Endothelial cell of umbilical vein (primary cell): ENCODE measurements at regions not wholly inside any gene's neighbourhood (a gene's known extent, or its start where the extent isn't known, plus 50 kb on each side); places are given as distances from the start of the nearest gene placed in this dataset.

Experiments used
- EZH2 ChIP-seq: IDR thresholded peaks from 2 replicates; pipeline ENCODE4 v1.6.1; 2012; ENCODE audit warnings: borderline replicate concordance, low read depth, mild to moderate bottlenecking, moderate library complexity, low read length, inconsistent platforms; ENCODE audit not compliant: severe bottlenecking
- FOS ChIP-seq: IDR thresholded peaks from 2 replicates; pipeline ENCODE4 v1.6.1; 2011; ENCODE audit warnings: mild to moderate bottlenecking, low read length, moderate library complexity, borderline replicate concordance; ENCODE audit not compliant: insufficient read depth
- GATA2 ChIP-seq: IDR thresholded peaks from 2 replicates; pipeline ENCODE4 v1.7.0; 2011; ENCODE audit warnings: low read depth, mild to moderate bottlenecking, moderate library complexity, mixed read lengths, low read length; ENCODE audit not compliant: insufficient read length, insufficient read depth
- POLR2A ChIP-seq: IDR thresholded peaks from 2 replicates; pipeline ENCODE4 v1.6.1; 2012; ENCODE audit warnings: low read depth, mild to moderate bottlenecking, control low read depth, low read length
- POLR2AphosphoS5 ChIP-seq: IDR thresholded peaks from 2 replicates; pipeline ENCODE4 v1.6.1; 2012; ENCODE audit warnings: low read depth, mild to moderate bottlenecking, control low read depth, low read length, moderate library complexity; ENCODE audit not compliant: insufficient read depth
- TF ChIP-seq, protein P1 (sequence below), 2 donors: IDR thresholded peaks; 1 replicate in 1 of 2; 2 replicates in 1 of 2; pipeline ENCODE4 v1.5.1; 2011; ENCODE audit warnings: low read length in 2 of 2, mild to moderate bottlenecking in 2 of 2, moderate library complexity in 2 of 2, control low read depth in 1 of 2, inconsistent platforms in 1 of 2, low read depth in 1 of 2; ENCODE audit not compliant: insufficient read depth in 1 of 2; ENCODE audit errors: extremely low read depth in 1 of 2
- TF ChIP-seq, protein P2 (sequence below): IDR thresholded peaks from 2 replicates; pipeline ENCODE4 v1.6.1; 2011; ENCODE audit not compliant: insufficient read depth, insufficient read length

DNA sequence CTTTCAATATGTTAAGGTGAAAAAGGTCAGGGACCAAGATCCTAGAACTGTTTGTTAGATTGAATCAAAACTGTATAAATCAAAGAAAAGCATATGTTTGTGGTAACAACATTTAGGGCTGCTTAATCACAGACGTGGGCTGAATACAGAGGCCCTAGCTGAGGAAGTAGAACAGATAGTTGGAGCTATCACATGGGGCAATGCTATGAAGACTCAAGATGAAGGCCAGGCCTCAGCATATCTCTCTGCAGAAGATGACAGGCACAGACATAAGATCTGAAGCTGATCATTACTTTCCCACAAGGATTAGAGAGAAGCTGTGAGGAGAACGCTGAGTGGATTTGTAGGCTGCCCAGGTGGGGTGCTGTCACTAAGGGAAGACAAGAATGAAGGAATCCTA, 158.6 kb upstream of the CARD18 start:
- TF ChIP-seq, protein P1, sequence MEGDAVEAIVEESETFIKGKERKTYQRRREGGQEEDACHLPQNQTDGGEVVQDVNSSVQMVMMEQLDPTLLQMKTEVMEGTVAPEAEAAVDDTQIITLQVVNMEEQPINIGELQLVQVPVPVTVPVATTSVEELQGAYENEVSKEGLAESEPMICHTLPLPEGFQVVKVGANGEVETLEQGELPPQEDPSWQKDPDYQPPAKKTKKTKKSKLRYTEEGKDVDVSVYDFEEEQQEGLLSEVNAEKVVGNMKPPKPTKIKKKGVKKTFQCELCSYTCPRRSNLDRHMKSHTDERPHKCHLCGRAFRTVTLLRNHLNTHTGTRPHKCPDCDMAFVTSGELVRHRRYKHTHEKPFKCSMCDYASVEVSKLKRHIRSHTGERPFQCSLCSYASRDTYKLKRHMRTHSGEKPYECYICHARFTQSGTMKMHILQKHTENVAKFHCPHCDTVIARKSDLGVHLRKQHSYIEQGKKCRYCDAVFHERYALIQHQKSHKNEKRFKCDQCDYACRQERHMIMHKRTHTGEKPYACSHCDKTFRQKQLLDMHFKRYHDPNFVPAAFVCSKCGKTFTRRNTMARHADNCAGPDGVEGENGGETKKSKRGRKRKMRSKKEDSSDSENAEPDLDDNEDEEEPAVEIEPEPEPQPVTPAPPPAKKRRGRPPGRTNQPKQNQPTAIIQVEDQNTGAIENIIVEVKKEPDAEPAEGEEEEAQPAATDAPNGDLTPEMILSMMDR (IDR thresholded peaks at IDR 0.05; ENCODE audit: extremely low read depth in 1 of 2, insufficient read depth in 1 of 2, low read depth in 1 of 2, low read length in 2 of 2), result no peak
- TF ChIP-seq POLR2A, result no peak
- TF ChIP-seq, protein P2, sequence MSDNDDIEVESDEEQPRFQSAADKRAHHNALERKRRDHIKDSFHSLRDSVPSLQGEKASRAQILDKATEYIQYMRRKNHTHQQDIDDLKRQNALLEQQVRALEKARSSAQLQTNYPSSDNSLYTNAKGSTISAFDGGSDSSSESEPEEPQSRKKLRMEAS, result no peak
- no peak for TF ChIP-seq EZH2
- no peak for TF ChIP-seq POLR2AphosphoS5
- TF ChIP-seq GATA2, result no peak
- no peak for TF ChIP-seq FOS
